ENCODE measurements at regions not wholly inside any gene's neighbourhood (a gene's known extent, or its start where the extent isn't known, plus 50 kb on each side); places are given as distances from the start of the nearest gene placed in this dataset.

DNA sequence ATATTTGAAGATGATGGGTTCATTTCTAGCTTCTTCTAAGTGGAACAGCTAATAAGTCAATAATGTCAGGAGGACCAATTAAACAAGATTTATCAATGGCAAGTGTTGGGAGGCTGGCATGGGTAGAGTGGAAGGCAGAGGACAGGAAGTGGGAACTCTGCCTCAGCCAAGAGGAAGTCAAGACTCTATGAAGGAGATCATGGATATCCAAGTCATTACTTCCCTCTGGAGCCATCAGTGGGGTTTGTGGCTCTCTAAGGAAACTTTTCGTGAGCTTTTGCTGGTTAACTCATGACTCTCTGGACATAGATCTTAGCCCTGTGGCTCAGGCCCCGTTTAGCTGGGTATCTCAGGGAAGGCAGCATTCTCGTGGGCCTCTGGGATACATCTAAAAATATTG lies 410.4 kb upstream of the ID2 start:
- no peaks in the 10 kb centered on the region for H3K36me3 ChIP-seq (ENCODE audit: control insufficient read depth in 4 of 4, insufficient read depth in 3 of 4, low read depth in 1 of 4, low read length in 3 of 4)

GRCh38 chr2:8276026-8276425 lies 405.8 kb upstream of the ID2 start:
- no peak overlapping the region for H3K27ac ChIP-seq (ENCODE audit: low read depth in 1 of 2, low read length in 2 of 2)
- DNase-seq (ENCODE audit: low spot score), result no peak
- H3K9ac ChIP-seq (ENCODE audit: low read depth in 1 of 2, low read length in 2 of 2), result no peak overlapping the region
- no peaks in the 10 kb centered on the region for H3K27me3 ChIP-seq (ENCODE audit: control insufficient read depth in 4 of 4, insufficient read depth in 4 of 4, low read length in 3 of 4)
- no peak overlapping the region for H3K4me3 ChIP-seq (ENCODE audit: low read depth in 1 of 3, low read length in 3 of 3)
- H3K9me3 ChIP-seq (ENCODE audit: control insufficient read depth in 4 of 4, low read length in 3 of 4), result no peaks in the 10 kb centered on the region
- no peaks in the 10 kb centered on the region for H3K36me3 ChIP-seq (ENCODE audit: control insufficient read depth in 4 of 4, insufficient read depth in 3 of 4, low read depth in 1 of 4, low read length in 3 of 4)
- peaks cover 0 to 2% (median 2%) of the 10 kb centered on the region in 4 donors for H3K4me1 ChIP-seq (ENCODE audit: control insufficient read depth in 4 of 4, insufficient read depth in 4 of 4, low read length in 3 of 4)
- 95% methylated on average over 4 of the region's 4 CpGs for WGBS
- TF ChIP-seq, protein P1, sequence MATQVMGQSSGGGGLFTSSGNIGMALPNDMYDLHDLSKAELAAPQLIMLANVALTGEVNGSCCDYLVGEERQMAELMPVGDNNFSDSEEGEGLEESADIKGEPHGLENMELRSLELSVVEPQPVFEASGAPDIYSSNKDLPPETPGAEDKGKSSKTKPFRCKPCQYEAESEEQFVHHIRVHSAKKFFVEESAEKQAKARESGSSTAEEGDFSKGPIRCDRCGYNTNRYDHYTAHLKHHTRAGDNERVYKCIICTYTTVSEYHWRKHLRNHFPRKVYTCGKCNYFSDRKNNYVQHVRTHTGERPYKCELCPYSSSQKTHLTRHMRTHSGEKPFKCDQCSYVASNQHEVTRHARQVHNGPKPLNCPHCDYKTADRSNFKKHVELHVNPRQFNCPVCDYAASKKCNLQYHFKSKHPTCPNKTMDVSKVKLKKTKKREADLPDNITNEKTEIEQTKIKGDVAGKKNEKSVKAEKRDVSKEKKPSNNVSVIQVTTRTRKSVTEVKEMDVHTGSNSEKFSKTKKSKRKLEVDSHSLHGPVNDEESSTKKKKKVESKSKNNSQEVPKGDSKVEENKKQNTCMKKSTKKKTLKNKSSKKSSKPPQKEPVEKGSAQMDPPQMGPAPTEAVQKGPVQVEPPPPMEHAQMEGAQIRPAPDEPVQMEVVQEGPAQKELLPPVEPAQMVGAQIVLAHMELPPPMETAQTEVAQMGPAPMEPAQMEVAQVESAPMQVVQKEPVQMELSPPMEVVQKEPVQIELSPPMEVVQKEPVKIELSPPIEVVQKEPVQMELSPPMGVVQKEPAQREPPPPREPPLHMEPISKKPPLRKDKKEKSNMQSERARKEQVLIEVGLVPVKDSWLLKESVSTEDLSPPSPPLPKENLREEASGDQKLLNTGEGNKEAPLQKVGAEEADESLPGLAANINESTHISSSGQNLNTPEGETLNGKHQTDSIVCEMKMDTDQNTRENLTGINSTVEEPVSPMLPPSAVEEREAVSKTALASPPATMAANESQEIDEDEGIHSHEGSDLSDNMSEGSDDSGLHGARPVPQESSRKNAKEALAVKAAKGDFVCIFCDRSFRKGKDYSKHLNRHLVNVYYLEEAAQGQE (IDR thresholded peaks at IDR 0.05), result no peak
- TF ChIP-seq MAX (IDR thresholded peaks at IDR 0.05) (no peak), NR2F2 (IDR thresholded peaks at IDR 0.05) (no peak), SP1 (IDR thresholded peaks at IDR 0.05) (no peak)
- TF ChIP-seq, protein P2, sequence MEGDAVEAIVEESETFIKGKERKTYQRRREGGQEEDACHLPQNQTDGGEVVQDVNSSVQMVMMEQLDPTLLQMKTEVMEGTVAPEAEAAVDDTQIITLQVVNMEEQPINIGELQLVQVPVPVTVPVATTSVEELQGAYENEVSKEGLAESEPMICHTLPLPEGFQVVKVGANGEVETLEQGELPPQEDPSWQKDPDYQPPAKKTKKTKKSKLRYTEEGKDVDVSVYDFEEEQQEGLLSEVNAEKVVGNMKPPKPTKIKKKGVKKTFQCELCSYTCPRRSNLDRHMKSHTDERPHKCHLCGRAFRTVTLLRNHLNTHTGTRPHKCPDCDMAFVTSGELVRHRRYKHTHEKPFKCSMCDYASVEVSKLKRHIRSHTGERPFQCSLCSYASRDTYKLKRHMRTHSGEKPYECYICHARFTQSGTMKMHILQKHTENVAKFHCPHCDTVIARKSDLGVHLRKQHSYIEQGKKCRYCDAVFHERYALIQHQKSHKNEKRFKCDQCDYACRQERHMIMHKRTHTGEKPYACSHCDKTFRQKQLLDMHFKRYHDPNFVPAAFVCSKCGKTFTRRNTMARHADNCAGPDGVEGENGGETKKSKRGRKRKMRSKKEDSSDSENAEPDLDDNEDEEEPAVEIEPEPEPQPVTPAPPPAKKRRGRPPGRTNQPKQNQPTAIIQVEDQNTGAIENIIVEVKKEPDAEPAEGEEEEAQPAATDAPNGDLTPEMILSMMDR (IDR thresholded peaks at IDR 0.05; ENCODE audit: low read depth, low read length, missing input control), result no peak

More for the DNA sequence above, 410.4 kb upstream of the ID2 start:
- Histone ChIP-seq H3K27me3 (ENCODE audit: control insufficient read depth in 4 of 4, insufficient read depth in 4 of 4, low read length in 3 of 4) (no peaks in the 10 kb centered on the region), H3K4me3 (ENCODE audit: low read depth in 1 of 3, low read length in 3 of 3) (no peak overlapping the region), H3K27ac (ENCODE audit: low read depth in 1 of 2, low read length in 2 of 2) (no peak overlapping the region), H3K9ac (ENCODE audit: low read depth in 1 of 2, low read length in 2 of 2) (no peak overlapping the region), H3K9me3 (ENCODE audit: control insufficient read depth in 4 of 4, low read length in 3 of 4) (no peaks in the 10 kb centered on the region), H3K4me1 (ENCODE audit: control insufficient read depth in 4 of 4, insufficient read depth in 4 of 4, low read length in 3 of 4) (peaks cover 0 to 6% (median 3%) of the 10 kb centered on the region in 4 donors)
- TF ChIP-seq ZBTB33 (IDR thresholded peaks at IDR 0.05), result no peak
- TF ChIP-seq, protein P2 (IDR thresholded peaks at IDR 0.05; ENCODE audit: low read depth, low read length, missing input control), result no peak
- TF ChIP-seq RAD21 (IDR thresholded peaks at IDR 0.05), result no peak
- no peak for TF ChIP-seq FOXA2 (IDR thresholded peaks at IDR 0.05)
- TF ChIP-seq HNF4A (conservative IDR thresholded peaks at IDR 0.05), result no peak
- no peak for TF ChIP-seq TAF1 (conservative IDR thresholded peaks at IDR 0.05)
- TF ChIP-seq RXRA (IDR thresholded peaks at IDR 0.05), result no peak
- no peak for TF ChIP-seq EGR1 (IDR thresholded peaks at IDR 0.05; ENCODE audit: low read depth in 2 of 2)
- TF ChIP-seq YY1 (IDR thresholded peaks at IDR 0.05), result no peak
- TF ChIP-seq SP1 (IDR thresholded peaks at IDR 0.05), result no peak
- no peak for TF ChIP-seq GABPA (IDR thresholded peaks at IDR 0.05 in 1 of 2, conservative IDR thresholded peaks at IDR 0.05 in 1 of 2)
- no peak for TF ChIP-seq MAX (IDR thresholded peaks at IDR 0.05)
- no peak for TF ChIP-seq FOXA1 (IDR thresholded peaks at IDR 0.05)
- TF ChIP-seq, protein P1 (IDR thresholded peaks at IDR 0.05), result no peak
- 89% methylated on average over 3 of the region's 3 CpGs for WGBS
- no peak for DNase-seq (ENCODE audit: low spot score)
